Lung (tissue), 11 donors: ENCODE measurements at regions not wholly inside any gene's neighbourhood (a gene's known extent, or its start where the extent isn't known, plus 50 kb on each side); places are given as distances from the start of the nearest gene placed in this dataset.

Experiments
- ATAC-seq: fragments of 200-7000 bp; cut with Tn5 transposase; one replicate; pipeline ENCODE4 v1.9.1; 2020; ENCODE audit warnings: moderate number of reproducible peaks; ENCODE audit not compliant: insufficient read depth, low FRiP score
- DNase-seq, 3 donors: peaks; one replicate each; pipeline ENCODE4 v3.0.0-alpha.2; 2013 to 2017
- H3K27ac ChIP-seq, 2 donors: one replicate each; pipeline ENCODE4 v1.5.1; 2013; ENCODE audit warnings: mild to moderate bottlenecking in 2 of 2, moderate library complexity in 2 of 2, control low read depth in 1 of 2, inconsistent platforms in 1 of 2, low read depth in 1 of 2, low read length in 1 of 2
- H3K27me3 ChIP-seq, 3 donors: one replicate each; pipeline ENCODE4 v1.5.1; 2013; ENCODE audit warnings: low read length in 2 of 3; ENCODE audit not compliant: control insufficient read depth in 3 of 3, insufficient read depth in 3 of 3
- H3K36me3 ChIP-seq, 4 donors: one replicate each; pipeline ENCODE4 v1.5.1; 2013; ENCODE audit warnings: low read length in 4 of 4, mild to moderate bottlenecking in 1 of 4, moderate library complexity in 1 of 4; ENCODE audit not compliant: control insufficient read depth in 4 of 4, insufficient read depth in 4 of 4
- H3K4me1 ChIP-seq, 5 donors: one replicate each; pipeline ENCODE4 v1.5.1; 2013; ENCODE audit warnings: low read length in 5 of 5, mild to moderate bottlenecking in 2 of 5, moderate library complexity in 1 of 5; ENCODE audit not compliant: control insufficient read depth in 5 of 5, insufficient read depth in 5 of 5
- H3K4me3 ChIP-seq: one replicate; pipeline ENCODE4 v1.5.1; 2013; ENCODE audit warnings: mild to moderate bottlenecking, control low read depth, moderate library complexity
- H3K9ac ChIP-seq, 2 donors: one replicate each; pipeline ENCODE4 v1.5.1; 2013; ENCODE audit warnings: low read length in 2 of 2, control low read depth in 1 of 2; ENCODE audit not compliant: insufficient read depth in 1 of 2
- H3K9me3 ChIP-seq, 4 donors: one replicate each; pipeline ENCODE4 v1.5.1; 2013; ENCODE audit warnings: low read length in 3 of 4, mild to moderate bottlenecking in 1 of 4, moderate library complexity in 1 of 4; ENCODE audit not compliant: control insufficient read depth in 4 of 4, insufficient read depth in 3 of 4
- WGBS, 2 donors: extraction: QIAGEN DNeasy Blood & Tissue Kit; methylation state at CpG; one replicate each; pipeline ENCODE4 v1.1.7; 2013; 5-methylcytosine and 5-hydroxymethylcytosine counted together
- TF ChIP-seq, protein P1 (sequence below): IDR thresholded peaks from 2 replicates; pipeline ENCODE4 v1.5.1; 2012; ENCODE audit warnings: mild to moderate bottlenecking; ENCODE audit errors: control extremely low read depth, extremely low read depth
- donor health status: control.
- donor health status: control.
- donor health status: Bipolar disorder and iron deficiency.
- donor health status: healthy.
- donor health status: DM: yes; HTN: yes; CAD: no.

- H3K27me3 ChIP-seq, result no peaks in the 10 kb centered on the region
- TF ChIP-seq, protein P1, sequence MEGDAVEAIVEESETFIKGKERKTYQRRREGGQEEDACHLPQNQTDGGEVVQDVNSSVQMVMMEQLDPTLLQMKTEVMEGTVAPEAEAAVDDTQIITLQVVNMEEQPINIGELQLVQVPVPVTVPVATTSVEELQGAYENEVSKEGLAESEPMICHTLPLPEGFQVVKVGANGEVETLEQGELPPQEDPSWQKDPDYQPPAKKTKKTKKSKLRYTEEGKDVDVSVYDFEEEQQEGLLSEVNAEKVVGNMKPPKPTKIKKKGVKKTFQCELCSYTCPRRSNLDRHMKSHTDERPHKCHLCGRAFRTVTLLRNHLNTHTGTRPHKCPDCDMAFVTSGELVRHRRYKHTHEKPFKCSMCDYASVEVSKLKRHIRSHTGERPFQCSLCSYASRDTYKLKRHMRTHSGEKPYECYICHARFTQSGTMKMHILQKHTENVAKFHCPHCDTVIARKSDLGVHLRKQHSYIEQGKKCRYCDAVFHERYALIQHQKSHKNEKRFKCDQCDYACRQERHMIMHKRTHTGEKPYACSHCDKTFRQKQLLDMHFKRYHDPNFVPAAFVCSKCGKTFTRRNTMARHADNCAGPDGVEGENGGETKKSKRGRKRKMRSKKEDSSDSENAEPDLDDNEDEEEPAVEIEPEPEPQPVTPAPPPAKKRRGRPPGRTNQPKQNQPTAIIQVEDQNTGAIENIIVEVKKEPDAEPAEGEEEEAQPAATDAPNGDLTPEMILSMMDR, result no peak
- H3K4me3 ChIP-seq, result no peak overlapping the region
- ATAC-seq, result no peak
- H3K27ac ChIP-seq, result no peak overlapping the region
- H3K9me3 ChIP-seq, result no peaks in the 10 kb centered on the region
- H3K36me3 ChIP-seq, result no peaks in the 10 kb centered on the region
- WGBS, 2 donors, result 84 to 87% methylated on average over 16 of the region's 16 CpGs
- no peak overlapping the region for H3K9ac ChIP-seq
- no peak for DNase-seq
- peaks cover 8 to 25% (median 15%) of the 10 kb centered on the region in 5 donors for H3K4me1 ChIP-seq
Observed at GRCh38 chr2:120548627-120549608, 186.8 kb upstream of the GLI2 start.

- H3K4me1 ChIP-seq, result peaks cover 8 to 25% (median 15%) of the 10 kb centered on the region in 5 donors
- H3K27me3 ChIP-seq, result no peaks in the 10 kb centered on the region
- WGBS, 2 donors, result 80 to 85% methylated on average over 6 of the region's 6 CpGs
- H3K36me3 ChIP-seq, result no peaks in the 10 kb centered on the region
- no peak overlapping the region for H3K4me3 ChIP-seq
- DNase-seq (no peak), ATAC-seq (no peak)
- no peak overlapping the region for H3K9ac ChIP-seq
- H3K27ac ChIP-seq, result no peak overlapping the region
- no peaks in the 10 kb centered on the region for H3K9me3 ChIP-seq
- TF ChIP-seq, protein P1, result no peak
Observed at GRCh38 chr2:120549841-120550240, 185.8 kb upstream of the GLI2 start.

DNA sequence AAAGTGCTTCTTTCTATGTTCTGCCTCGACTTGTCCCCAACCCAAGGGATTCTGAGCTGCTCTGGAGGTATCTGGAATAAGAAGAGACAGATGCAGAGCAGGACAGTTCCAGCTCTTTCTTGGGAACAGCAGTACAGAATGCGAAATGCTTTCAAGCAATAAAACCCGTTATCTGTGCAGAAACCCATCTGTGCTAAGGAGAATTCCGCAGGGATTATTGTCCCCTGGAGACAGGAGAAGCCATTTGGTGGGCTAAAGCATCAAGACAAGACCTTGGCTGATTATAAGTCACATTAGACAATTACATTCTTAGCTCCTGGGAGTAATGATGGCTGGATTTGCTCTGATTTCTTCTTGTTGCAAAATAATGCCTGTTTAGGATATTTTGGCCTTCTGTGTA, 185.4 kb upstream of the GLI2 start:
- no peak overlapping the region for H3K9ac ChIP-seq
- H3K4me3 ChIP-seq, result no peak overlapping the region
- WGBS, 2 donors, result 85 to 89% methylated on average over 4 of the region's 4 CpGs
- ATAC-seq (no peak), DNase-seq (no peak)
- peaks cover 8 to 25% (median 15%) of the 10 kb centered on the region in 5 donors for H3K4me1 ChIP-seq
- H3K27ac ChIP-seq, result peak overlapping the region in 1 of 2 donors; percentile 10
- TF ChIP-seq, protein P1, result no peak
- H3K9me3 ChIP-seq, result no peaks in the 10 kb centered on the region
- no peaks in the 10 kb centered on the region for H3K36me3 ChIP-seq
- no peaks in the 10 kb centered on the region for H3K27me3 ChIP-seq
